Colonic mucosa (tissue), 4 donors: ENCODE measurements at regions not wholly inside any gene's neighbourhood (a gene's known extent, or its start where the extent isn't known, plus 50 kb on each side); places are given as distances from the start of the nearest gene placed in this dataset.
"Not testable (repeated sequence)": the region's sequence is repeated elsewhere in the genome, so short reads cannot be mapped to it uniquely, and the experiment has no call there.

Experiments used
- DNase-seq: peaks from one replicate; pipeline ENCODE4 v3.0.0-alpha.2; 2020
- H3K27ac ChIP-seq: fragments of 200-600 bp; one replicate; pipeline ENCODE4 v1.8.0; 2021
- H3K27me3 ChIP-seq: fragments of 200-600 bp; one replicate; pipeline ENCODE4 v1.8.0; 2021
- H3K36me3 ChIP-seq: fragments of 200-600 bp; one replicate; pipeline ENCODE4 v1.8.0; 2021
- H3K4me1 ChIP-seq: fragments of 200-600 bp; one replicate; pipeline ENCODE4 v1.8.0; 2021; ENCODE audit warnings: mild to moderate bottlenecking
- H3K4me3 ChIP-seq: fragments of 200-600 bp; one replicate; pipeline ENCODE4 v1.8.0; 2021
- H3K9ac ChIP-seq, 2 donors: one replicate each; pipeline ENCODE4 v1.7.0; 2013; ENCODE audit warnings: control low read depth in 2 of 2, low read depth in 2 of 2, low read length in 2 of 2
- H3K9me3 ChIP-seq: fragments of 200-600 bp; one replicate; pipeline ENCODE4 v1.8.0; 2021
- CTCF ChIP-seq: fragments of 200-600 bp; IDR thresholded peaks from one replicate; pipeline ENCODE4 v1.8.0; 2022; ENCODE audit warnings: antibody characterized with exemption, mild to moderate bottlenecking
- intact Hi-C: fragments of 100-400 bp; cut with DNase I; formaldehyde crosslinking; loops from one replicate; pipeline ENCODE4 v1.14.1; 2022
- donor health status: healthy.
- donor health status: DM: no; HTN: no; CAD: no.
- donor health status: DM: no; HTN: no; CAD: no.

GRCh38 chr3:48101301-48101650 is 85.1 kb upstream of the MAP4 start:
- H3K36me3 ChIP-seq, DNase-seq, intact Hi-C loops, H3K9ac ChIP-seq, H3K4me3 ChIP-seq, H3K27ac ChIP-seq, H3K9me3 ChIP-seq, H3K27me3 ChIP-seq, H3K4me1 ChIP-seq: not testable (repeated sequence)

GRCh38 chr3:48092270-48092669 is 76.1 kb upstream of the MAP4 start:
- Histone ChIP-seq H3K4me3 (no peak overlapping the region), H3K27me3 (no peaks in the 10 kb centered on the region), H3K27ac (no peak overlapping the region), H3K9me3 (no peaks in the 10 kb centered on the region), H3K4me1 (no peaks in the 10 kb centered on the region), H3K9ac (no peak overlapping the region), H3K36me3 (no peaks in the 10 kb centered on the region)
- DNase-seq = no peak
- TF ChIP-seq CTCF = no peak
- intact Hi-C loops = no loop called here

GRCh38 chr3:48090166-48090939 is 74.1 kb upstream of the MAP4 start:
- no peak for TF ChIP-seq CTCF
- DNase-seq = no peak
- no peaks in the 10 kb centered on the region for H3K36me3 ChIP-seq
- intact Hi-C loops = no loop called here
- no peak overlapping the region for H3K27ac ChIP-seq
- no peaks in the 10 kb centered on the region for H3K27me3 ChIP-seq
- no peaks in the 10 kb centered on the region for H3K9me3 ChIP-seq
- H3K4me1 ChIP-seq = no peaks in the 10 kb centered on the region
- no peak overlapping the region for H3K4me3 ChIP-seq
- no peak overlapping the region for H3K9ac ChIP-seq

GRCh38 chr3:48088749-48089466 is 72.7 kb upstream of the MAP4 start:
- H3K27ac ChIP-seq = peak overlapping the region; percentile 92
- H3K36me3 ChIP-seq = no peaks in the 10 kb centered on the region
- TF ChIP-seq CTCF = no peak
- peak overlapping the region; percentile 90 to 98 for H3K9ac ChIP-seq
- peak overlapping the region; percentile 70 for H3K4me3 ChIP-seq
- no peaks in the 10 kb centered on the region for H3K27me3 ChIP-seq
- peak; percentile 98 for DNase-seq
- intact Hi-C loops = no loop called here
- no peaks in the 10 kb centered on the region for H3K4me1 ChIP-seq
- no peaks in the 10 kb centered on the region for H3K9me3 ChIP-seq

GRCh38 chr3:48088056-48088748 is 72.0 kb upstream of the MAP4 start:
- peak; percentile 46 for DNase-seq
- Histone ChIP-seq H3K27ac (peak overlapping the region; percentile 92), H3K9ac (peak overlapping the region; percentile 90 to 98), H3K4me1 (no peaks in the 10 kb centered on the region), H3K4me3 (peak overlapping the region; percentile 70), H3K27me3 (no peaks in the 10 kb centered on the region), H3K36me3 (no peaks in the 10 kb centered on the region), H3K9me3 (no peaks in the 10 kb centered on the region)
- intact Hi-C loops = no loop called here
- TF ChIP-seq CTCF = no peak
